ENCODE measurements at regions not wholly inside any gene's neighbourhood (a gene's known extent, or its start where the extent isn't known, plus 50 kb on each side); places are given as distances from the start of the nearest gene placed in this dataset.

DNA sequence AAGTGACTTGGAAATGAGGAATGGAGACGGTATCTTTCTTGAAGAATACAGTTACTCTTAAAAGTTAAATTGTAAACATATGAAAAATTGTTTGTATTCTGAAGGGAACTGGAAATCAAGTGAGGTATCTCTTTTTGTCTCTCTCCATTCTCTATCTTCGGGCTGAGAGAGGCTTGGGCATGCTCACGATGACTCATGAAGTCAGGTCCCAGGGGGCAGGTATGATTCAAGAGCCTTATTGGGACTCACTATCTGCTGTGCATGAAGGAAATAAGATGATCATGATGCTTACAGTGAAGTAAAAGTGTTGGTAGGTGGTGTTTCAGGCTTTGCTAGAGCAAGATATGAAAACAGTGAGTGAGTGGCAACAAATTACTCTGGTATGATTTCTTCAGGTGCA is 200.4 kb upstream of the PITX2 start:
- TF ChIP-seq, protein P1, sequence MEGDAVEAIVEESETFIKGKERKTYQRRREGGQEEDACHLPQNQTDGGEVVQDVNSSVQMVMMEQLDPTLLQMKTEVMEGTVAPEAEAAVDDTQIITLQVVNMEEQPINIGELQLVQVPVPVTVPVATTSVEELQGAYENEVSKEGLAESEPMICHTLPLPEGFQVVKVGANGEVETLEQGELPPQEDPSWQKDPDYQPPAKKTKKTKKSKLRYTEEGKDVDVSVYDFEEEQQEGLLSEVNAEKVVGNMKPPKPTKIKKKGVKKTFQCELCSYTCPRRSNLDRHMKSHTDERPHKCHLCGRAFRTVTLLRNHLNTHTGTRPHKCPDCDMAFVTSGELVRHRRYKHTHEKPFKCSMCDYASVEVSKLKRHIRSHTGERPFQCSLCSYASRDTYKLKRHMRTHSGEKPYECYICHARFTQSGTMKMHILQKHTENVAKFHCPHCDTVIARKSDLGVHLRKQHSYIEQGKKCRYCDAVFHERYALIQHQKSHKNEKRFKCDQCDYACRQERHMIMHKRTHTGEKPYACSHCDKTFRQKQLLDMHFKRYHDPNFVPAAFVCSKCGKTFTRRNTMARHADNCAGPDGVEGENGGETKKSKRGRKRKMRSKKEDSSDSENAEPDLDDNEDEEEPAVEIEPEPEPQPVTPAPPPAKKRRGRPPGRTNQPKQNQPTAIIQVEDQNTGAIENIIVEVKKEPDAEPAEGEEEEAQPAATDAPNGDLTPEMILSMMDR (IDR thresholded peaks at IDR 0.05): no peak
- TF ChIP-seq EZH2 (IDR thresholded peaks at IDR 0.05; ENCODE audit: borderline replicate concordance, insufficient read depth, low read depth, low read length, poor library complexity, severe bottlenecking): no peak

Measured in B cell (primary cell).